DND-41 (cell line): ENCODE measurements at regions not wholly inside any gene's neighbourhood (a gene's known extent, or its start where the extent isn't known, plus 50 kb on each side); places are given as distances from the start of the nearest gene placed in this dataset.

Source experiments
- ATAC-seq: fragments of 200-7000 bp; cut with Tn5 transposase; 3 replicates; pipeline ENCODE4 v1.9.1; 2021; ENCODE audit warnings: low read depth; ENCODE audit not compliant: insufficient read depth
- DNase-seq: peaks from one replicate; pipeline ENCODE4 v3.0.0-alpha.2; 2020
- H2AFZ ChIP-seq: 2 replicates; pipeline ENCODE4 v1.6.0; 2012; ENCODE audit warnings: low read depth, low read length
- H3K27ac ChIP-seq: 2 replicates; pipeline ENCODE4 v1.5.1; 2012; ENCODE audit warnings: low read length, inconsistent platforms
- H3K27me3 ChIP-seq: fragments of 200-600 bp; sonication (generic); 2 replicates; pipeline ENCODE4 v1.6.0; 2012; ENCODE audit warnings: low read length, mild to moderate bottlenecking, inconsistent platforms; ENCODE audit not compliant: insufficient read depth, poor library complexity
- H3K36me3 ChIP-seq: 2 replicates; pipeline ENCODE4 v1.5.1; 2012; ENCODE audit warnings: low read length, inconsistent platforms; ENCODE audit not compliant: insufficient read depth
- H3K4me1 ChIP-seq: 2 replicates; pipeline ENCODE4 v1.5.1; 2012; ENCODE audit warnings: mild to moderate bottlenecking, low read length; ENCODE audit not compliant: insufficient read depth
- H3K4me2 ChIP-seq: 2 replicates; pipeline ENCODE4 v1.6.0; 2012; ENCODE audit warnings: mild to moderate bottlenecking, moderate library complexity, low read length, inconsistent platforms; ENCODE audit not compliant: insufficient read depth
- H3K4me3 ChIP-seq, 2 experiments: fragments of 200-600 bp in 1 of 2; shearing (Covaris generic) in 1 of 2; 2 replicates each; pipeline ENCODE4 v1.5.1; 2012 to 2016; ENCODE audit warnings: inconsistent platforms in 2 of 2, low read length in 2 of 2, mild to moderate bottlenecking in 2 of 2, low read depth in 1 of 2, moderate library complexity in 1 of 2
- H3K79me2 ChIP-seq: 2 replicates; pipeline ENCODE4 v1.6.0; 2012; ENCODE audit warnings: low read length, inconsistent platforms; ENCODE audit not compliant: insufficient read depth
- H3K9ac ChIP-seq: 2 replicates; pipeline ENCODE4 v1.6.0; 2012; ENCODE audit warnings: low read depth, mild to moderate bottlenecking, inconsistent platforms, low read length, moderate library complexity
- H3K9me3 ChIP-seq: 2 replicates; pipeline ENCODE4 v1.5.1; 2012; ENCODE audit warnings: low read length, moderate library complexity, mild to moderate bottlenecking, inconsistent platforms; ENCODE audit not compliant: insufficient read depth, severe bottlenecking
- H4K20me1 ChIP-seq: 2 replicates; pipeline ENCODE4 v1.6.0; 2012; ENCODE audit warnings: low read length; ENCODE audit not compliant: insufficient read depth
- EZH2 ChIP-seq: IDR thresholded peaks from 3 replicates; pipeline ENCODE4 v1.6.1; 2012; ENCODE audit warnings: borderline replicate concordance, low read depth, mild to moderate bottlenecking, moderate library complexity, low read length, inconsistent platforms; ENCODE audit not compliant: severe bottlenecking
- TF ChIP-seq, protein P1 (sequence below): IDR thresholded peaks from 2 replicates; pipeline ENCODE4 v1.5.1; 2012; ENCODE audit warnings: borderline replicate concordance, low read length, moderate library complexity, mild to moderate bottlenecking; ENCODE audit not compliant: poor library complexity, severe bottlenecking; ENCODE audit errors: extremely low read depth

DNA sequence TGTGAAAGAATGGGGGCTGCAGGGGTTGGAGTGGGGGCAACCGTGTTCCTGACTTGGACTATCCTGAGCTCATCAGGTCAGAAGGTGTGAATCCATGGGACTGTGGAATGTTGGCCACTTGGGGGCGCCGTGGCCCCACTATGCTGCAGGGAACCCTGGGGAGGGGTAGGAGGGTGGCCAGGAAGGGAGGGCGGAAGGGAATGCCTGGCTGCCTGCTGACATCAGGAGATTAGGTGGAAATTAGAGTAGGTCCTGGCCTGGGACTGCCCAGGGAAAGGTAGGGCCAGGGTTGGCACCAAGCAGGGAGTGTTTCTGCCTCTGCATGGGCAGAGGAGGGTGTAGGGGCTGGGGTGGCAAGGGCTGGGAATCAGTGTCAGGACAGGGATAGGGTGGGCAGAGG, 65.8 kb upstream of the PRSS58 start:
- peak overlapping the region; percentile 35 for H2AFZ ChIP-seq
- DNase-seq (peak; percentile 80), ATAC-seq (peak; percentile 85)
- peak overlapping the region; percentile 51 for H3K27ac ChIP-seq
- H3K4me3 ChIP-seq, result no peak overlapping the region
- H3K36me3 ChIP-seq, result no peaks in the 10 kb centered on the region
- H4K20me1 ChIP-seq, result no peaks in the 10 kb centered on the region
- no peaks in the 10 kb centered on the region for H3K9me3 ChIP-seq
- TF ChIP-seq, protein P1, sequence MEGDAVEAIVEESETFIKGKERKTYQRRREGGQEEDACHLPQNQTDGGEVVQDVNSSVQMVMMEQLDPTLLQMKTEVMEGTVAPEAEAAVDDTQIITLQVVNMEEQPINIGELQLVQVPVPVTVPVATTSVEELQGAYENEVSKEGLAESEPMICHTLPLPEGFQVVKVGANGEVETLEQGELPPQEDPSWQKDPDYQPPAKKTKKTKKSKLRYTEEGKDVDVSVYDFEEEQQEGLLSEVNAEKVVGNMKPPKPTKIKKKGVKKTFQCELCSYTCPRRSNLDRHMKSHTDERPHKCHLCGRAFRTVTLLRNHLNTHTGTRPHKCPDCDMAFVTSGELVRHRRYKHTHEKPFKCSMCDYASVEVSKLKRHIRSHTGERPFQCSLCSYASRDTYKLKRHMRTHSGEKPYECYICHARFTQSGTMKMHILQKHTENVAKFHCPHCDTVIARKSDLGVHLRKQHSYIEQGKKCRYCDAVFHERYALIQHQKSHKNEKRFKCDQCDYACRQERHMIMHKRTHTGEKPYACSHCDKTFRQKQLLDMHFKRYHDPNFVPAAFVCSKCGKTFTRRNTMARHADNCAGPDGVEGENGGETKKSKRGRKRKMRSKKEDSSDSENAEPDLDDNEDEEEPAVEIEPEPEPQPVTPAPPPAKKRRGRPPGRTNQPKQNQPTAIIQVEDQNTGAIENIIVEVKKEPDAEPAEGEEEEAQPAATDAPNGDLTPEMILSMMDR, result peak; percentile 90
- TF ChIP-seq EZH2, result no peak
- H3K27me3 ChIP-seq, result no peaks in the 10 kb centered on the region
- H3K9ac ChIP-seq, result peak overlapping the region; percentile 12; the same call in 1 of the 2 replicates
- peaks cover 36% of the 10 kb centered on the region for H3K4me1 ChIP-seq
- no peaks in the 10 kb centered on the region for H3K79me2 ChIP-seq
- H3K4me2 ChIP-seq, result peak overlapping the region; percentile 8; the same call in 1 of the 2 replicates

DNA sequence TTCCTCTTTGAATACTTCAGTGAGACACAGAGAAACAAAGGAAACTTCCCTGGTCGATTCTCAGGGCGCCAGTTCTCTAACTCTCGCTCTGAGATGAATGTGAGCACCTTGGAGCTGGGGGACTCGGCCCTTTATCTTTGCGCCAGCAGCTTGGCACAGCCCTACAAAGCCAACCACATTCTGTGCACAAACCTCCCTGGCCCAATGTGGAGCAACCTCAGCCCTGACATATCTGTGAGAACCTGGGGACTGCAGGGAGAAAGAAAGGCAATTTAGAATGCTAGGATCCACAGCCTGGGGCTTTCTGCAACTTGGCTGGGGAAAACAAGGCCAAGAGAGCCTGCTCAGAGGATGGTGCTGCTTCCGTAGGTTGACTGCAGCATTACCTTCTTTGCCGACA, 63.5 kb upstream of the PRSS58 start:
- Histone ChIP-seq H3K9ac (no peak overlapping the region), H4K20me1 (no peaks in the 10 kb centered on the region), H2AFZ (no peak overlapping the region), H3K4me2 (no peak overlapping the region), H3K36me3 (no peaks in the 10 kb centered on the region), H3K4me1 (peaks cover 36% of the 10 kb centered on the region), H3K27ac (peak overlapping the region; percentile 33; the same call in 1 of the 2 replicates), H3K27me3 (no peaks in the 10 kb centered on the region), H3K4me3 (no peak overlapping the region), H3K79me2 (no peaks in the 10 kb centered on the region), H3K9me3 (no peaks in the 10 kb centered on the region)
- no peak for TF ChIP-seq EZH2
- TF ChIP-seq, protein P1, result no peak
- peak; percentile 53 for DNase-seq
- peak; percentile 60 for ATAC-seq

DNA sequence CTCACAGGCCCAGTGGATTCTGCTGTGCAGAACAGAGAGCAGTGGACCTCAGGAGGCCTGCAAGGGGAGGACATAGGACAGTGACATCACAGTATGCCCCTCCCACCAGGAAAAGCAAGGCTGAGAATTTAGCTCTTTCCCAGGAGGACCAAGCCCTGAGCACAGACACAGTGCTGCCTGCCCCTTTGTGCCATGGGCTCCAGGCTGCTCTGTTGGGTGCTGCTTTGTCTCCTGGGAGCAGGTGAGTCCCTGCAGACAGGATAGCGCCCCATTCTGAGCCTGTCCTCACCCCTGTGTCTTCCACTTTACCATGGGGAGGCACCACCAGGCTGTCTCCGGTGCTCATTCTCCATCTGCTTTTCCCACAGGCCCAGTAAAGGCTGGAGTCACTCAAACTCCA, 63.0 kb upstream of the PRSS58 start:
- TF ChIP-seq, protein P1, result no peak
- no peak for TF ChIP-seq EZH2
- Histone ChIP-seq H3K36me3 (no peaks in the 10 kb centered on the region), H3K9ac (no peak overlapping the region), H3K9me3 (no peaks in the 10 kb centered on the region), H3K79me2 (no peaks in the 10 kb centered on the region), H3K27me3 (no peaks in the 10 kb centered on the region), H4K20me1 (no peaks in the 10 kb centered on the region), H3K4me3 (no peak overlapping the region), H3K27ac (peak overlapping the region; percentile 33; the same call in 1 of the 2 replicates), H2AFZ (peak overlapping the region; percentile 18; the same call in 1 of the 2 replicates), H3K4me1 (peaks cover 36% of the 10 kb centered on the region), H3K4me2 (no peak overlapping the region)
- ATAC-seq (no peak), DNase-seq (no peak)

DNA sequence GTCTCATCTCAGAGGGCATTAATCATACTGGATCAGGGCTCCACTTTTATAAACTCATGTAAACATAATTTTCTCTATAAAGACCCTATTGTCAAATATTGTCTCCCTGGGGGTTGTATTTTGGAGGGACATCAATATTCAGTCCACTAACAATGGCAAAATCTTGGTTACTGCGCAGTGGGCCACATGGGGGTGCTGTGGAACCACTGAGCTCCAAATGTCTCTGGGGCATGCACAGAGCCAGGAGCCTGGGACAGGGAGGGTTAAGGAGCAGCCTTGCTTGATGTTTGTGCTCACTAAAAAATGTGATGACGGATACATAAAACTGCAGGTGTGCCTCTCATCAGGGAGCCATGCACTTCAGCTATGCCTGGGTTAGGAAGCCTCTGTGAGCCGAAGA, 62.1 kb upstream of the PRSS58 start:
- H3K79me2 ChIP-seq, result no peaks in the 10 kb centered on the region
- DNase-seq, result peak; percentile 71
- H2AFZ ChIP-seq, result no peak overlapping the region

More for the DNA sequence above, 62.1 kb upstream of the PRSS58 start:
- Histone ChIP-seq H3K9me3 (no peaks in the 10 kb centered on the region), H4K20me1 (no peaks in the 10 kb centered on the region), H3K4me2 (no peak overlapping the region), H3K4me1 (peaks cover 36% of the 10 kb centered on the region), H3K27me3 (no peaks in the 10 kb centered on the region), H3K27ac (no peak overlapping the region; the same call in 1 of the 2 replicates), H3K36me3 (no peaks in the 10 kb centered on the region), H3K9ac (no peak overlapping the region), H3K4me3 (no peak overlapping the region)
- peak; percentile 77 for ATAC-seq
- TF ChIP-seq, protein P1, result peak; percentile 75
- no peak for TF ChIP-seq EZH2
